GM23338 (cell line): ENCODE measurements at regions not wholly inside any gene's neighbourhood (a gene's known extent, or its start where the extent isn't known, plus 50 kb on each side); places are given as distances from the start of the nearest gene placed in this dataset.

Experiments used
- ATAC-seq: fragments of 200-7000 bp; cut with Tn5 transposase; 3 replicates; pipeline ENCODE4 v1.9.1; 2020
- DNase-seq: peaks from one replicate; pipeline ENCODE4 v3.0.0-alpha.2; 2015; ENCODE audit warnings: low spot score
- H2AFZ ChIP-seq: fragments of 200-600 bp; sonication (generic); 2 replicates; pipeline ENCODE4 v1.8.0; 2016; ENCODE audit warnings: antibody characterized with exemption, mild to moderate bottlenecking, moderate library complexity
- H3F3A ChIP-seq: fragments of 200-600 bp; sonication (generic); replicated peaks from 2 replicates; pipeline ENCODE4 v1.8.0; 2017; ENCODE audit warnings: antibody characterized with exemption, mixed run types, low read depth
- H3K27ac ChIP-seq: fragments of 200-600 bp; sonication (generic); 2 replicates; pipeline ENCODE4 v1.6.1; 2016; ENCODE audit warnings: low read depth
- H3K27me3 ChIP-seq: fragments of 200-600 bp; sonication (generic); 2 replicates; pipeline ENCODE4 v1.8.0; 2016; ENCODE audit warnings: mild to moderate bottlenecking, mixed run types, moderate library complexity; ENCODE audit not compliant: insufficient read depth
- H3K36me3 ChIP-seq: fragments of 200-600 bp; sonication (generic); 2 replicates; pipeline ENCODE4 v1.8.0; 2016; ENCODE audit warnings: mild to moderate bottlenecking; ENCODE audit not compliant: insufficient read depth
- H3K4me1 ChIP-seq: fragments of 200-600 bp; sonication (generic); 2 replicates; pipeline ENCODE4 v1.8.0; 2016; ENCODE audit warnings: mild to moderate bottlenecking, moderate library complexity; ENCODE audit not compliant: insufficient read depth
- H3K4me2 ChIP-seq: fragments of 200-600 bp; sonication (generic); 2 replicates; pipeline ENCODE4 v1.7.1; 2017; ENCODE audit warnings: mixed run types
- H3K4me3 ChIP-seq: fragments of 200-600 bp; sonication (generic); 2 replicates; pipeline ENCODE4 v1.6.1; 2016; ENCODE audit warnings: mixed run types
- H3K79me2 ChIP-seq: fragments of 200-600 bp; sonication (generic); replicated peaks from 2 replicates; pipeline ENCODE4 v1.8.0; 2017; ENCODE audit warnings: mild to moderate bottlenecking; ENCODE audit not compliant: insufficient read depth
- H3K9me2 ChIP-seq: fragments of 200-600 bp; sonication (generic); 2 replicates; pipeline ENCODE4 v1.8.0; 2017; ENCODE audit not compliant: insufficient read depth
- H4K20me1 ChIP-seq: fragments of 200-600 bp; sonication (generic); replicated peaks from 2 replicates; pipeline ENCODE4 v1.8.0; 2017; ENCODE audit warnings: mild to moderate bottlenecking; ENCODE audit not compliant: insufficient read depth
- H3K27ac Mint-ChIP-seq: 2 replicates; pipeline ENCODE4 v1.8.0; 2020; ENCODE audit warnings: inconsistent platforms, mild to moderate bottlenecking, moderate library complexity, mixed read lengths
- H3K27me3 Mint-ChIP-seq: 3 replicates; pipeline ENCODE4 v1.8.0; 2022; ENCODE audit warnings: low read depth, mild to moderate bottlenecking, moderate library complexity, mixed read lengths, inconsistent platforms; ENCODE audit not compliant: insufficient read depth, poor library complexity
- H3K36me3 Mint-ChIP-seq: 3 replicates; pipeline ENCODE4 v1.8.0; 2021; ENCODE audit warnings: low read depth, mild to moderate bottlenecking, inconsistent platforms, moderate library complexity, mixed read lengths
- H3K4me1 Mint-ChIP-seq: 3 replicates; pipeline ENCODE4 v1.8.0; 2020; ENCODE audit warnings: mild to moderate bottlenecking, inconsistent platforms, mixed read lengths
- H3K4me3 Mint-ChIP-seq: 3 replicates; pipeline ENCODE4 v1.8.0; 2021; ENCODE audit warnings: moderate library complexity, mild to moderate bottlenecking, inconsistent platforms, mixed read lengths
- H3K9me3 Mint-ChIP-seq: 3 replicates; pipeline ENCODE4 v1.8.0; 2020; ENCODE audit warnings: moderate library complexity, mild to moderate bottlenecking, inconsistent platforms, mixed read lengths
- CREB1 ChIP-seq: fragments of 250-450 bp; sonication (Bioruptor Pico); IDR thresholded peaks from 2 replicates; pipeline ENCODE4 v1.5.0; 2020; ENCODE audit warnings: low read depth, mild to moderate bottlenecking, moderate library complexity
- EZH2 ChIP-seq: fragments of 200-600 bp; sonication (generic); IDR thresholded peaks from one replicate; pipeline ENCODE4 v1.8.0; 2017; ENCODE audit warnings: antibody characterized with exemption, mild to moderate bottlenecking, low read depth; ENCODE audit not compliant: unreplicated experiment
- EZH2phosphoT487 ChIP-seq: fragments of 200-600 bp; sonication (generic); IDR thresholded peaks from one replicate; pipeline ENCODE4 v1.8.1; 2018; ENCODE audit warnings: antibody characterized with exemption; ENCODE audit not compliant: unreplicated experiment
- JUNB ChIP-seq: IDR thresholded peaks from one replicate; pipeline ENCODE4 v1.6.1; 2016; ENCODE audit warnings: antibody characterized with exemption; ENCODE audit not compliant: unreplicated experiment
- NANOG ChIP-seq: IDR thresholded peaks from 2 replicates; pipeline ENCODE4 v1.6.1; 2016; ENCODE audit warnings: antibody characterized with exemption, borderline replicate concordance
- POLR2AphosphoS5 ChIP-seq: IDR thresholded peaks from 2 replicates; pipeline ENCODE4 v1.6.1; 2016; ENCODE audit warnings: antibody characterized with exemption, low read depth
- STAT1 ChIP-seq: IDR thresholded peaks from one replicate; pipeline ENCODE4 v1.6.1; 2016; ENCODE audit warnings: antibody characterized with exemption; ENCODE audit not compliant: unreplicated experiment
- ZNF114 ChIP-seq: fragments of 250-450 bp; sonication (Bioruptor Pico); IDR thresholded peaks from 2 replicates; pipeline ENCODE4 v1.5.0; 2020; ENCODE audit warnings: mild to moderate bottlenecking, moderate library complexity
- ZNF462 ChIP-seq: fragments of 250-450 bp; sonication (Bioruptor Pico); IDR thresholded peaks from 2 replicates; pipeline ENCODE4 v1.5.0; 2020; ENCODE audit warnings: mild to moderate bottlenecking, moderate library complexity
- TF ChIP-seq, protein P1 (sequence below): IDR thresholded peaks from one replicate; pipeline ENCODE4 v1.6.1; 2018; ENCODE audit warnings: antibody characterized with exemption; ENCODE audit not compliant: unreplicated experiment
- TF ChIP-seq, protein P2 (sequence below), 2 experiments: fragments of 200-600 bp in 1 of 2; sonication (generic) in 1 of 2; conservative IDR thresholded peaks; 2 replicates each; pipeline versions ENCODE4 v1.5.1 to v1.6.1; 2016 to 2017; ENCODE audit warnings: antibody characterized with exemption in 2 of 2, low read depth in 2 of 2, mild to moderate bottlenecking in 2 of 2, moderate library complexity in 1 of 2
- TF ChIP-seq, protein P3 (sequence below): IDR thresholded peaks from 2 replicates; pipeline ENCODE4 v1.6.1; 2016; ENCODE audit warnings: antibody characterized with exemption

DNA sequence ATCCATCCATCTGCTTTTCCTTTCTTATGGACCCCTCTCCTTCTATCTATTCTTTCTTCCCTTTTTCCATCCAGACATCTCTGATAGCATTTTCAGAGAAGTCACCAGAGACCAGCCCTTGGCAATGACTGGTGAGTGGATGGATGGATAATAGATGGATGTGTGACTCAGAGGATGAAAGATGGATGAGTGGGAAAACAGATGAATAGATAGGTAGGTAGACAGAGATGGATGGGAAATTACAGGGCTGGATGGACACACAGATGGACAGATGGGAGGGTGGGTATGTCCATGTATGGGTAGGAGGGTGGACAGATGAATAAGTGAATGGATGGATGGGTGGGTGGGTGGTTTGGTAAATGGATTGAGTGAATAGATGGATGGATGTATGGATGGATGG is 101.0 kb downstream of the LITAF start:
- Histone ChIP-seq H3K4me1 (no peaks in the 10 kb centered on the region), H2AFZ (no peak overlapping the region), H3K9me2 (no peaks in the 10 kb centered on the region), H3K36me3 (peaks cover 3% of the 10 kb centered on the region; the same call in 1 of the 2 replicates), H3K27me3 (no peaks in the 10 kb centered on the region), H4K20me1 (no peaks in the 10 kb centered on the region), H3K79me2 (no peaks in the 10 kb centered on the region), H3F3A (no peaks in the 10 kb centered on the region), H3K27ac (no peak overlapping the region), H3K4me3 (no peak overlapping the region), H3K4me2 (no peak overlapping the region)
- Mint-ChIP-seq H3K4me3 (no peak overlapping the region), H3K4me1 (no peaks in the 10 kb centered on the region), H3K27ac (no peak overlapping the region), H3K36me3 (peaks cover 31% of the 10 kb centered on the region), H3K27me3 (peaks cover 6% of the 10 kb centered on the region), H3K9me3 (peaks cover 53% of the 10 kb centered on the region)
- DNase-seq = no peak
- TF ChIP-seq, protein P1, sequence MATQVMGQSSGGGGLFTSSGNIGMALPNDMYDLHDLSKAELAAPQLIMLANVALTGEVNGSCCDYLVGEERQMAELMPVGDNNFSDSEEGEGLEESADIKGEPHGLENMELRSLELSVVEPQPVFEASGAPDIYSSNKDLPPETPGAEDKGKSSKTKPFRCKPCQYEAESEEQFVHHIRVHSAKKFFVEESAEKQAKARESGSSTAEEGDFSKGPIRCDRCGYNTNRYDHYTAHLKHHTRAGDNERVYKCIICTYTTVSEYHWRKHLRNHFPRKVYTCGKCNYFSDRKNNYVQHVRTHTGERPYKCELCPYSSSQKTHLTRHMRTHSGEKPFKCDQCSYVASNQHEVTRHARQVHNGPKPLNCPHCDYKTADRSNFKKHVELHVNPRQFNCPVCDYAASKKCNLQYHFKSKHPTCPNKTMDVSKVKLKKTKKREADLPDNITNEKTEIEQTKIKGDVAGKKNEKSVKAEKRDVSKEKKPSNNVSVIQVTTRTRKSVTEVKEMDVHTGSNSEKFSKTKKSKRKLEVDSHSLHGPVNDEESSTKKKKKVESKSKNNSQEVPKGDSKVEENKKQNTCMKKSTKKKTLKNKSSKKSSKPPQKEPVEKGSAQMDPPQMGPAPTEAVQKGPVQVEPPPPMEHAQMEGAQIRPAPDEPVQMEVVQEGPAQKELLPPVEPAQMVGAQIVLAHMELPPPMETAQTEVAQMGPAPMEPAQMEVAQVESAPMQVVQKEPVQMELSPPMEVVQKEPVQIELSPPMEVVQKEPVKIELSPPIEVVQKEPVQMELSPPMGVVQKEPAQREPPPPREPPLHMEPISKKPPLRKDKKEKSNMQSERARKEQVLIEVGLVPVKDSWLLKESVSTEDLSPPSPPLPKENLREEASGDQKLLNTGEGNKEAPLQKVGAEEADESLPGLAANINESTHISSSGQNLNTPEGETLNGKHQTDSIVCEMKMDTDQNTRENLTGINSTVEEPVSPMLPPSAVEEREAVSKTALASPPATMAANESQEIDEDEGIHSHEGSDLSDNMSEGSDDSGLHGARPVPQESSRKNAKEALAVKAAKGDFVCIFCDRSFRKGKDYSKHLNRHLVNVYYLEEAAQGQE = no peak
- no peak for TF ChIP-seq JUNB
- no peak for TF ChIP-seq CREB1
- TF ChIP-seq POLR2AphosphoS5 = no peak
- no peak for TF ChIP-seq EZH2
- TF ChIP-seq, protein P2, sequence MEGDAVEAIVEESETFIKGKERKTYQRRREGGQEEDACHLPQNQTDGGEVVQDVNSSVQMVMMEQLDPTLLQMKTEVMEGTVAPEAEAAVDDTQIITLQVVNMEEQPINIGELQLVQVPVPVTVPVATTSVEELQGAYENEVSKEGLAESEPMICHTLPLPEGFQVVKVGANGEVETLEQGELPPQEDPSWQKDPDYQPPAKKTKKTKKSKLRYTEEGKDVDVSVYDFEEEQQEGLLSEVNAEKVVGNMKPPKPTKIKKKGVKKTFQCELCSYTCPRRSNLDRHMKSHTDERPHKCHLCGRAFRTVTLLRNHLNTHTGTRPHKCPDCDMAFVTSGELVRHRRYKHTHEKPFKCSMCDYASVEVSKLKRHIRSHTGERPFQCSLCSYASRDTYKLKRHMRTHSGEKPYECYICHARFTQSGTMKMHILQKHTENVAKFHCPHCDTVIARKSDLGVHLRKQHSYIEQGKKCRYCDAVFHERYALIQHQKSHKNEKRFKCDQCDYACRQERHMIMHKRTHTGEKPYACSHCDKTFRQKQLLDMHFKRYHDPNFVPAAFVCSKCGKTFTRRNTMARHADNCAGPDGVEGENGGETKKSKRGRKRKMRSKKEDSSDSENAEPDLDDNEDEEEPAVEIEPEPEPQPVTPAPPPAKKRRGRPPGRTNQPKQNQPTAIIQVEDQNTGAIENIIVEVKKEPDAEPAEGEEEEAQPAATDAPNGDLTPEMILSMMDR (conservative IDR thresholded peaks at IDR 0.05; ENCODE audit: low read depth in 2 of 2) = no peak
- no peak for TF ChIP-seq EZH2phosphoT487
- TF ChIP-seq ZNF114 = no peak
- no peak for TF ChIP-seq ZNF462
- TF ChIP-seq STAT1 = no peak
- no peak for TF ChIP-seq NANOG
- TF ChIP-seq, protein P3, sequence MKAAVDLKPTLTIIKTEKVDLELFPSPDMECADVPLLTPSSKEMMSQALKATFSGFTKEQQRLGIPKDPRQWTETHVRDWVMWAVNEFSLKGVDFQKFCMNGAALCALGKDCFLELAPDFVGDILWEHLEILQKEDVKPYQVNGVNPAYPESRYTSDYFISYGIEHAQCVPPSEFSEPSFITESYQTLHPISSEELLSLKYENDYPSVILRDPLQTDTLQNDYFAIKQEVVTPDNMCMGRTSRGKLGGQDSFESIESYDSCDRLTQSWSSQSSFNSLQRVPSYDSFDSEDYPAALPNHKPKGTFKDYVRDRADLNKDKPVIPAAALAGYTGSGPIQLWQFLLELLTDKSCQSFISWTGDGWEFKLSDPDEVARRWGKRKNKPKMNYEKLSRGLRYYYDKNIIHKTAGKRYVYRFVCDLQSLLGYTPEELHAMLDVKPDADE = no peak
- no peak for ATAC-seq
